ENCODE measurements at regions not wholly inside any gene's neighbourhood (a gene's known extent, or its start where the extent isn't known, plus 50 kb on each side); places are given as distances from the start of the nearest gene placed in this dataset.
A peak's percentile ranks its signal among the peaks of the same experiment; 100 is the strongest.

DNA sequence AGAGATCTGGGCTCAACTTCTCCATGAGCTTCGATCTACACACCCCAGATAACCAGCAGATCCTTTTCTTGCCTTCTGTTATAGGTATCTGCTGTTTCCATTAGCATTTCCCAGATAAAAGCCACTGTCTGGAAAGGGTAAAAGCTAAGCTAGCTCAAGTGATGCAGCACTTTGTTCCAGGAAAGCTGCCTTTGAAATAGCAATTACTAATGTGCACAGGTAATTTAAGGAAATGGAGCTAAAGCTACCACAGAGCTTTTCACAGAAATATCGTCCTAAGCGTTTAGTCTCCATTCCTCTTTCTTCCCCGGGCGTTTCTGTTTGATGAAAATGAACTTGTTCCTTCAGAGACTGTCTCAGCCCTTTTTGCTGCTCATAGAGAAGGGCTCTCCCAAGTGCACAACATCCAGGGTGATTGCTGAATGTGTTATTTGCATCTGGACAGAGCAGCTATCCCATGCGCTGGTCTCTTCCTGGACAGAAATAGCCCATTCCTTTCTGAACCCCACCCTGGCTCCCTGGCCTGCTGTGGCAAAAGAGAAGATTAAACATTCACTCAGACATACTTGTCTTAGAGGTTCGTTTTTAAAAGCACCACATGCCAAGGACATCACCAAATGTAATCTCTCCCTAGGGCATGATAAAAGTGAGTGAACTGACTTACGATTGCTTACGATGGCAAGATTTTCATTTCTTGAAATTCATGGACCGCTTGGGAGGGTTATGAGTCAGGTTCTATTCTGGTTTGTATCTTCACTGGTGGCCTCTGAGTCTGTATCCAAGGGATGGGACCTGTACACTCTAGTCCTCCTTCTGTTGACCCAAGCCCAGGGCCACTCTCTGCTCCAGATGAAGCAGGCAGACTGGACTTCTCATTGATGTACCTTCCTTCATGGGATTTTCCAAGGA lies 429.1 kb upstream of the CDH4 start:
- DNase-seq: no peak
- Histone ChIP-seq H3K4me3 (ENCODE audit: insufficient read depth, low read depth, low read length) (no peak overlapping the region), H3K36me3 (replicated peaks; ENCODE audit: control insufficient read depth, insufficient read depth, low read length) (no peaks in the 10 kb centered on the region), H3K27me3 (ENCODE audit: control insufficient read depth, insufficient read depth, low read length) (no peaks in the 10 kb centered on the region; the same call in 1 of the 2 replicates)

DNA sequence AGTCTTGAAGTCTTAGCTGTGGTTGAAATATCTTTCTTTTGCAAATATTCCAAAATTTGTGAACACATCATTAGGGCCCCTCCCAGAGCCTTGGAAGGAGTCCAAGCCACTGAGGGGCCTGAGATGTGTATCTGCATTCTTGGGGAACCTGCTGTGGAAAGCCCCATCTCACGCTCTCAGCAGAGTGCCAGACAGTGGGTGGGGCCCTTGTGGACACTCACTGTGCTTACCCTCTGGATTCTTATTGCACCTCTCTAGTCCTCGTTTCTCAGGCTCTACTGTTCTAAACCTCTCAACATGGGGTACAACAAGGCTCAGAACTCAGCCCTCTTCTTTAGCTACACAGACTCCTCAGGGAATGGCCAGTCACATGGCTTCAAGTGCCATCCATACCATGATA lies 416.2 kb upstream of the CDH4 start:
- no peak for DNase-seq
- H3K36me3 ChIP-seq (replicated peaks; ENCODE audit: control insufficient read depth, insufficient read depth, low read length): no peaks in the 10 kb centered on the region
- H3K4me3 ChIP-seq (ENCODE audit: insufficient read depth, low read depth, low read length): no peak overlapping the region
- no peaks in the 10 kb centered on the region for H3K27me3 ChIP-seq (ENCODE audit: control insufficient read depth, insufficient read depth, low read length)

DNA sequence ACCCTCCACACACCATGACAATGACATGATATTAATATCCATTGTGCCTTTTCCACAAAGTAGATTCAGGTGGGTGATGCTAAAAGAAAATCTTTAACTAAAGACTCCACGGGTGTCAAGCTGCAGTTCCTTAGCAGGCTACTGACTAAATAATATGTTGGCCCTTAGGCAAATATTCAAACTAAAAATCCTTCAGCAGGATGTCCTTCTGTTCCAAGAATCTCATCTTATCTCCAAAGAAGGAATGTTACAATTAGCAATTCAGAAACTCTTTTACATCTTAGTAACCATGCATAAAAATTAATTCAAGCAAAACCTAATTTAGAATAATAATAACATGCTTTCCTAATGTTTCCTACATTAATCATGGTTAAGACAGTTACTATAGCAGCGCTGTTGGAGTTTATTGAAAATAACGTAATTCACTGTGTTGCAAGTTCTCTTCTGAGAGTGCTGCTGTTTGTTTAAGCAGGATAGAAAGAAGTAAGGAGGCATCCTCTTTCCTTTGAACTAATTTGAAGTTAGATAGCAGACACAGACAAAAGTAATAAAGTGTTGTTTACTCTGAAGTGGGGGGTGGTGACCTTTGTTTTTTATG lies 414.8 kb upstream of the CDH4 start:
- no peak overlapping the region for H3K4me3 ChIP-seq (ENCODE audit: insufficient read depth, low read depth, low read length)
- H3K36me3 ChIP-seq (replicated peaks; ENCODE audit: control insufficient read depth, insufficient read depth, low read length): no peaks in the 10 kb centered on the region
- H3K27me3 ChIP-seq (ENCODE audit: control insufficient read depth, insufficient read depth, low read length): no peaks in the 10 kb centered on the region
- DNase-seq: no peak

DNA sequence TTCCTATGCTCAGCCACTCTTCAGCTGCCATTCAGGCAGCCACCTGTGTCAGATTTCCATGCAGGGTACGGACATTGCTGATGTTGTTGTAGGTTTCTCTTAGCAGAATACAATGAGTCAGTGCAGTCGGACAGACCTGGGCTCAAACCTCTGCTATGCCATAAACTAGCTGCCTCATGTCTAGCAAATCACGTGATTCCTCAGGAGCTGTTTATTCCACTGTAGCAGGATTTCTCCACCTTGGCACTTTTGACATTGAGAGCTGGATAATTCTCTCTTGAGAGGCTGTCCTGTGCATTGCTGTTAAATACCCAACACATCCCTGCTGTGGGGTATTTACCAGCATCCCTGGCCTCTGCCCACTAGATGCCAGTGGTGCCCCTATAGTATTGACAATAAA lies 413.8 kb upstream of the CDH4 start:
- Histone ChIP-seq H3K4me3 (ENCODE audit: insufficient read depth, low read depth, low read length) (no peak overlapping the region), H3K27me3 (ENCODE audit: control insufficient read depth, insufficient read depth, low read length) (no peaks in the 10 kb centered on the region), H3K36me3 (replicated peaks; ENCODE audit: control insufficient read depth, insufficient read depth, low read length) (no peaks in the 10 kb centered on the region)
- no peak for DNase-seq

DNA sequence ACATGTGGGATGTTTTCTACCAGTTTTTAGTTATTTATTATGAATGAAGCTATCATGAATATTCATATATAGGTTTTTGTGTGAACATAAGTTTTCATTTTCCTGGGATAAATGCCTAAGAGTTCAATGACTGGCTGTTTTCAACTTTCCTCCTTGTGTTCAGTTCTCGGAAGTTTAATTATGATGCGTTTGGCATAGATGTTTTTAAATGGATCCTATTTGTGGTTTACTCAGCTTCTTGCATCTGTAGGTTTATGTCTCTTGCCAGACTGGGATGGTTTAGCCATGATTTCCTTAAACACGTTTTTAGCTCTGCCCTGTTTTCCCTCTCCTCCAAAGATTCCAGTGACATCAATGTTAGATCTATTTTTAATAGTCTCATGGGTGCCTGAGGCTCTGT lies 411.1 kb upstream of the CDH4 start:
- DNase-seq: no peak
- Histone ChIP-seq H3K36me3 (replicated peaks; ENCODE audit: control insufficient read depth, insufficient read depth, low read length) (no peaks in the 10 kb centered on the region), H3K27me3 (ENCODE audit: control insufficient read depth, insufficient read depth, low read length) (no peaks in the 10 kb centered on the region), H3K4me3 (ENCODE audit: insufficient read depth, low read depth, low read length) (no peak overlapping the region)

DNA sequence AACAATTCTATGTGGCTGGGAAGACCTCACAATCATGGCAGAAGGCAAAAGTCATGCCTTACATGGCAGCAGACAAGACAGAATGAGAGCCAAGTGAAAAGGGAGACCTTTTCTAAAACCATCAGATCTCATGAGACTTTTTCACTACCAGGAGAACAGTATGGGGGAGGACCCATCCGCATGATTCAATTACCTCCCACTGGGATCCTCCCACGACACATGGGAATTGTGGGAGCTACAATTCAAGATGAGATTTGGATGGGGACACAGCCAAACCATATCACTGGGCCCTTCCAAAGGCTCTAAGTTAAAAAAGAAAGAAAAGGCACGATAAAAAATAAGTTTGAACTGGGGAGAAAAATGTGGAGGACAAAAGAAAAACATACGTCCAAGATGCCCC lies 406.9 kb upstream of the CDH4 start:
- no peaks in the 10 kb centered on the region for H3K27me3 ChIP-seq (ENCODE audit: control insufficient read depth, insufficient read depth, low read length)
- H3K36me3 ChIP-seq (replicated peaks; ENCODE audit: control insufficient read depth, insufficient read depth, low read length): no peaks in the 10 kb centered on the region
- no peak for DNase-seq
- no peak overlapping the region for H3K4me3 ChIP-seq (ENCODE audit: insufficient read depth, low read depth, low read length)

DNA sequence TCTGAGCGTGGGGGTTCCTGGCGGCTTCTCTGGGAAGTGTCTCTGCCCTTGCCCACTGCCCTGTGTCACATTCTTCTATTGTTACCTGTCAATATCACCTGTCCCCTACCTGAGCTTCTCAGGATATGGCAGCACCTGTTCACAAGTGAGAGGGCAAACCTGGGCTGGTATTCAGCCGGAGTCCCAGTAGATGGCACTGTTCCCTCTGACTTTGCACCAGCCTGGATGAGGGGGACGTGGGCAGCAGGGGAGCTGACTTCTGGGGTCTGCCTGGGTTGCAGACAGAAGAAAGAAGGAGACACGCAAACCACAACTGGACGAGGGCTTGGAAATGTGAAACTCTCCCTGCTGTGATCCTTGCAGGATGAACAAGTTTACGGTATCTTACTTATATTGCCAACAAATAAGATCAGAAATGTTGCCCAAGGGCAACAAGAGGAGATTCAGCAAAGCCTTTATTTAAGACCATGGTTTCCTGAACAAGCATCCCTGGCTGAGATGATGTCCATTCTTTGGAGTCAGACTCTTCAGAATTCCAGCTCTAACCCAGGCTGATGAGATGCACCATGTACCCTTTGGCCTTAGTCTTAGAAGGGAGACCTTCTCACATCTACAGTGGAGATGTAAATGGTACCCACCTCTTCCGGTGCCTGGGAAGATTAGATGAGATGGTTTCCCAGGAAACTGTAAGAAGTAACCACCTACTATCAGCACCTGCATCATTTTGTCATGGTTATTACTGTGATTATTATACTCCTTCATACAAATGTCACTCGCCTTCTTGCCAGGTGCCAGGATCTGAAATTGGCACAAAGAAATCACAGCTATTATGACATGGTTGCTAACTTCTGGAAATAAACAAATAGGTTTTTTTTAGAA lies 400.0 kb upstream of the CDH4 start:
- Histone ChIP-seq H3K36me3 (replicated peaks; ENCODE audit: control insufficient read depth, insufficient read depth, low read length) (no peaks in the 10 kb centered on the region), H3K4me3 (ENCODE audit: insufficient read depth, low read depth, low read length) (no peak overlapping the region), H3K27me3 (ENCODE audit: control insufficient read depth, insufficient read depth, low read length) (no peaks in the 10 kb centered on the region)
- DNase-seq: peak; percentile 55

DNA sequence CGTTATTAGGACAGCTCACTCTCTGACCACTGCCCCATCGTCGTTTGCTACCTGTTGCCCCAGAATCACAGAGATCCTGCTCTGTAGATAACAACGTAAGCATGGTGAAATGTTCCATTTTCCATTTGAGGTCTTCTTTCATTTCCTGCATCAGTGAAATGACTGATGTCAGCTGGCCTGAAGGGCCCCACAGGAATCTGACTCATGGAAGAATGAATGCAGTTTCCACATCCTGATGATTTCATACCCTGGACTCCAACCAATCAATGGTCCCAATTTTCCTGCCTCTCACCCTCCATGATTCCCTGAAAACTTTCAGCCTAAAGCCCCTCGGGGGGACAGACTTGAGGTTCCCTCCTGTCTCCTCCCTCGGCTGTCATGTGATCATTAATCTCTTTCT lies 394.4 kb upstream of the CDH4 start:
- H3K4me3 ChIP-seq (ENCODE audit: insufficient read depth, low read depth, low read length): no peak overlapping the region
- H3K27me3 ChIP-seq (ENCODE audit: control insufficient read depth, insufficient read depth, low read length): no peaks in the 10 kb centered on the region
- H3K36me3 ChIP-seq (replicated peaks; ENCODE audit: control insufficient read depth, insufficient read depth, low read length): no peaks in the 10 kb centered on the region
- DNase-seq: no peak

DNA sequence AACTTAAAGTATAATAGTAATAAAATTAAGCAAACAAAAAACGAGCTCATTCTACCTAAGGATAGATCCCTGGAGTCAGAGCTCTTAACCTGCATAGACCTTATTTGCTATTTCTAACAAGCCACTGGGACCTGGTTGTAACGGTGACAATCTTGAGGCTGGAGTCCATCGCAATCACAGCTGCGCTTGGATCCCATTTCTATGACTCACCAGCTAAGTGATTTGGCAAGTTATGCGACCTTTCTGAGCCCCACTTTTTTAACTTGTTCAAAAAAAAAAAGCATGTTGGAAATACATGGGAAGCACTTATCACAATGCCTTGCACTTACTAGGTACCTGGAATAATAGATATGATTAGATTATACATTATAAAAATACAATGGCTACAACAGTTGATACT lies 389.5 kb upstream of the CDH4 start:
- H3K27me3 ChIP-seq (ENCODE audit: control insufficient read depth, insufficient read depth, low read length): 0 out of 2 replicates have a peak, but pooled peaks cover 2% of the 10 kb centered on the region
- no peaks in the 10 kb centered on the region for H3K36me3 ChIP-seq (replicated peaks; ENCODE audit: control insufficient read depth, insufficient read depth, low read length)
- no peak overlapping the region for H3K4me3 ChIP-seq (ENCODE audit: insufficient read depth, low read depth, low read length)
- DNase-seq: no peak

DNA sequence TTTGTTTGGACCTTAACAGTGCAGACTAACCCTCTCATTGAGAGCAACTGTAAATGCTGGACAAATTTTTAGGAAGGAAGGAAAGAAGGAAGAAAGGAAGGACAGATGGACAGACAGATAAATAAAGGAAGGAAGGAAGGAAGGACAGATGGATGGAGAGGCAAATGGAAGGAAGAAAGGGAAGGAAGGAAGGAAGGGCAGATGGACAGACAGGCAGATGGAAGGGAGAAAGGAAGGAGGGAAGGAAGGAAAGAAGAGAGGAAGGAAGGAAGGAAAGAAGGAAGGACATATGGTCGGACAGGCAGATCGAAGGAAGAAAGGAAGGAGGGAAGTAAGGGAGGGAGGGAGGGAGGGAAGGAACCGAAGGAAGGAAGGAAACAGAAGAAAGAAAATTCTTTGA lies 388.5 kb upstream of the CDH4 start:
- DNase-seq: no peak
- Histone ChIP-seq H3K36me3 (replicated peaks; ENCODE audit: control insufficient read depth, insufficient read depth, low read length) (no peaks in the 10 kb centered on the region), H3K4me3 (ENCODE audit: insufficient read depth, low read depth, low read length) (no peak overlapping the region), H3K27me3 (ENCODE audit: control insufficient read depth, insufficient read depth, low read length) (0 out of 2 replicates have a peak, but pooled peaks cover 2% of the 10 kb centered on the region)

DNA sequence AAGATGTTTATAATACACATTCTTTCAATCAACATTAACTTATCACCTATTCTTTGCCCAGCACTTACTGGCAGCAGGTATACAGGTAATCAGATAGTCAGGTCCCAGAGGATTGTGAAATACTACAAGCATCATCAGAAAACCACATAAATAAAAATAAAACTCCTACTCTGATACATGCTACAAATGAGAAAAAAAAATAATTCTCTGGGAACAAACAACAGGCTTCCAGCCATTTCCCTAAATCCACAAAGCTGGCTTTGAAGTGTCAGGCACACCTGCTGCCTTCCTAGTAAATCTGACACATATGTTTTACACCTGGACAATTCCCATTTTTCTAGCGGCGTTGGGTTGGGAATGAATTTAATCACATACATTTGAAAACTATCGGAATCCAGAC lies 384.5 kb upstream of the CDH4 start:
- no peaks in the 10 kb centered on the region for H3K36me3 ChIP-seq (replicated peaks; ENCODE audit: control insufficient read depth, insufficient read depth, low read length)
- peaks cover 2% of the 10 kb centered on the region; the same call in 1 of the 2 replicates for H3K27me3 ChIP-seq (ENCODE audit: control insufficient read depth, insufficient read depth, low read length)
- H3K4me3 ChIP-seq (ENCODE audit: insufficient read depth, low read depth, low read length): no peak overlapping the region
- no peak for DNase-seq

DNA sequence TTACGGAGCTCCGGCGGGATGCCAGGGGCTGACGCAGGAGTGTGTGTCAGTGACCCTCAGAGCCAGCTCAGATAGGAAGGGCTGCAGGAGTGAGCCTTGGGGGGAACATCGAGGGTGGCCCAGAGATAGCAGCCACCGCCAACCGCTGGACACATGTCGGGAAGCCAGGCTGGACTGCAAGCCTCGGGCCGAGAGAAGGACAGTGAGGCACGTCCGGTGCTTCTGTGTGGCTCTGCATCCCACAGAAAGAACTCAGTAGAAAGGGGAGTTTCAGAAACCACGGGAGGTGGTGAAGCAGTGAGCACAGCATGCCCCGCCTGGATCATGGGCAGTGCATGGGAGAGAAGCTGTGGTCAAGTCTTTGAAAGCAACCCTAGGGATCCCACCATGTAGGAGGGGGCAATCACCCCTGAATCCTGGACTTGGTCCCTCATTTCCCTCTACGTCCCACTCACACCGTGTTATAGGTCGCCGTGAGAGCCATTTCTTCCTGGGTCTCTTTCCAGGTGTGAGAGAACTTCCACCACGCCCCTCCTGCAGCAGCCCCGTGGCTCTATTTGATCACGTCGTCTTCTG lies 383.7 kb upstream of the CDH4 start:
- Histone ChIP-seq H3K4me3 (ENCODE audit: insufficient read depth, low read depth, low read length) (no peak overlapping the region), H3K36me3 (replicated peaks; ENCODE audit: control insufficient read depth, insufficient read depth, low read length) (no peaks in the 10 kb centered on the region), H3K27me3 (ENCODE audit: control insufficient read depth, insufficient read depth, low read length) (peaks cover under 1% of the 10 kb centered on the region; the same call in 1 of the 2 replicates)
- DNase-seq: peak; percentile 16

DNA sequence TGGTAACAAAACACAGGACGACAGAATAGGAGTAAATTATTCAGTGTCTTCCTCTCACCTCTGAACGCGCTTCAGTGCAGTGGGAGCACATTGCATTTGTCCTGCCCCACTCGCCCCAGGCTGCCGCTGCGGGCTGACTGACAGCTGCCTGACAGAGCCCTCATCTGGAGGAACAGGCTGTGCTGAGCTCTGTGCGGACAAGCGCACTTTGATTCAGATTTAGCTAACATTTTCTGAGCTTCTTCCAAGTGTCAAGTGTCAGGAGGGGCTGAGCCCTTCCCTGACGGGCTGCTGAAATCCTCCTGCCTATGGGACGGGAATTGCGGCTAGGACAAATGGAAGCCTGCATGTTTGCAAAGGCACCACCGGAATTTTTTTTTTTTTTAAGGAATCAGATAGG lies 383.0 kb upstream of the CDH4 start:
- no peaks in the 10 kb centered on the region; the same call in 1 of the 2 replicates for H3K27me3 ChIP-seq (ENCODE audit: control insufficient read depth, insufficient read depth, low read length)
- no peaks in the 10 kb centered on the region for H3K36me3 ChIP-seq (replicated peaks; ENCODE audit: control insufficient read depth, insufficient read depth, low read length)
- H3K4me3 ChIP-seq (ENCODE audit: insufficient read depth, low read depth, low read length): no peak overlapping the region
- no peak for DNase-seq

DNA sequence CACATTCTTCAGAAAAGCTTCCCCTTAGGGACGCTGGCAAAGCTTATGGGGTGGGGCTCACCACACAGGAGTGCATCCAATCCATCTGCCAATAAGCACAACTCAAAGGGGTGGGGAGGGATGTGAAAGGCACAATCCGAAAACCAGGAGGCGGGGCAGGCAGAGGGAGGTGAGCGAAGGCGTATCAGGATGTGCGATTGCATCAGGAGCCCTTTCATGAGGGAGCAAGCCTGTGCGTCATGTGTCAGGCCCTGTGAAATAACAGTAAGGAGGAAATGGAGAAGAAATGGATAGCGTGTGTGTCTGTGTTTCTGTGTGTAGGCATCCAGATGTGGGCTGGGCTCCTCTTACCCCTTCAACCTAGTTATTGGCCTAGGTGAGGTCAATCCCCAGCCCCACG lies 382.4 kb upstream of the CDH4 start:
- no peaks in the 10 kb centered on the region for H3K36me3 ChIP-seq (replicated peaks; ENCODE audit: control insufficient read depth, insufficient read depth, low read length)
- no peak for DNase-seq
- H3K4me3 ChIP-seq (ENCODE audit: insufficient read depth, low read depth, low read length): no peak overlapping the region
- H3K27me3 ChIP-seq (ENCODE audit: control insufficient read depth, insufficient read depth, low read length): no peaks in the 10 kb centered on the region; the same call in 1 of the 2 replicates

Measured in H7 (cell line).